Body of pancreas (tissue), 4 donors: ENCODE measurements at regions not wholly inside any gene's neighbourhood (a gene's known extent, or its start where the extent isn't known, plus 50 kb on each side); places are given as distances from the start of the nearest gene placed in this dataset.

Experiments
- CTCF ChIP-seq, 7 experiments: fragments of 450-650 bp in 4 of 7; fragments of 200-600 bp in 3 of 7; sonication (generic) in 3 of 7; IDR thresholded peaks; one replicate each; pipeline ENCODE4 v1.5.1; 2016 to 2019; ENCODE audit warnings: antibody characterized with exemption in 7 of 7
- POLR2A ChIP-seq, 3 donors: fragments of 450-650 bp; IDR thresholded peaks; one replicate each; pipeline ENCODE4 v1.6.1; 2016; ENCODE audit warnings: antibody characterized with exemption in 3 of 3, mild to moderate bottlenecking in 2 of 3

- TF ChIP-seq POLR2A (IDR thresholded peaks at IDR 0.05) (peak in 2 of 3 donors; percentile 41 to 49), CTCF (IDR thresholded peaks at IDR 0.05) (peak in 1 of 7 experiments; percentile 1)
These were observed 475.8 kb downstream of the TXNL1 start for GRCh38 chr18:56162311-56163265.
